CD4-positive, alpha-beta T cell (primary cell): ENCODE measurements at regions not wholly inside any gene's neighbourhood (a gene's known extent, or its start where the extent isn't known, plus 50 kb on each side); places are given as distances from the start of the nearest gene placed in this dataset.

Experiments
- ATAC-seq: fragments of 200-7000 bp; cut with Tn5 transposase; one replicate; pipeline ENCODE4 v1.10.0; 2022; ENCODE audit warnings: mild to moderate bottlenecking; ENCODE audit not compliant: poor library complexity
- CTCF ChIA-PET: fragments of 350-600 bp; sonication (Branson Sonifier 250); formaldehyde crosslinking; loops from one replicate; lab custom pipeline; 2021; ENCODE audit warnings: antibody characterized with exemption, inconsistent platforms; lab: Charles Lee
- POLR2A ChIA-PET: fragments of 350-600 bp; sonication (Branson Sonifier 250); formaldehyde crosslinking; loops from one replicate; lab custom pipeline; 2021; ENCODE audit warnings: antibody characterized with exemption, inconsistent platforms; lab: Charles Lee
- DNase-seq, 14 experiments: peaks; one replicate each; pipeline ENCODE4 v3.0.0-alpha.2; 2013 to 2020; ENCODE audit warnings: mixed read lengths in 2 of 14
- H3K27ac ChIP-seq, 2 donors: one replicate each; pipeline versions ENCODE4 v1.5.1 to v1.7.0; 2013; ENCODE audit warnings: low read length in 2 of 2, low read depth in 1 of 2, mild to moderate bottlenecking in 1 of 2
- H3K27me3 ChIP-seq, 2 experiments: 1 replicate in 1 of 2; 2 replicates in 1 of 2; pipeline versions ENCODE4 v1.6.1 to v1.7.0; 2013; ENCODE audit warnings: low read length in 2 of 2, control low read depth in 1 of 2, mild to moderate bottlenecking in 1 of 2, moderate library complexity in 1 of 2; ENCODE audit not compliant: insufficient read depth in 2 of 2, control insufficient read depth in 1 of 2
- H3K36me3 ChIP-seq: one replicate; pipeline ENCODE4 v1.6.1; 2013; ENCODE audit warnings: low read length, control low read depth; ENCODE audit not compliant: insufficient read depth
- H3K4me1 ChIP-seq: one replicate; pipeline ENCODE4 v1.6.1; 2013; ENCODE audit warnings: low read length, control low read depth; ENCODE audit not compliant: insufficient read depth
- H3K4me3 ChIP-seq: one replicate; pipeline ENCODE4 v1.5.1; 2013; ENCODE audit warnings: mild to moderate bottlenecking, low read length, moderate library complexity
- H3K9me3 ChIP-seq, 2 experiments: 1 replicate in 1 of 2; 2 replicates in 1 of 2; pipeline versions ENCODE4 v1.6.1 to v1.7.0; 2013; ENCODE audit warnings: low read length in 2 of 2, mild to moderate bottlenecking in 2 of 2, control low read depth in 1 of 2, moderate library complexity in 1 of 2; ENCODE audit not compliant: control insufficient read depth in 1 of 2, insufficient read depth in 1 of 2
- H3K27ac Mint-ChIP-seq: one replicate; pipeline ENCODE4 v1.8.0; 2020; ENCODE audit warnings: mixed read lengths
- H3K27me3 Mint-ChIP-seq: one replicate; pipeline ENCODE4 v1.8.0; 2021; ENCODE audit warnings: mixed read lengths
- H3K36me3 Mint-ChIP-seq: one replicate; pipeline ENCODE4 v1.8.0; 2021; ENCODE audit warnings: low read depth, mixed read lengths
- H3K4me1 Mint-ChIP-seq: one replicate; pipeline ENCODE4 v1.8.0; 2021; ENCODE audit warnings: low read depth, mixed read lengths
- H3K4me3 Mint-ChIP-seq: one replicate; pipeline ENCODE4 v1.8.0; 2020; ENCODE audit warnings: mild to moderate bottlenecking, mixed read lengths
- H3K9me3 Mint-ChIP-seq: one replicate; pipeline ENCODE4 v1.8.0; 2020; ENCODE audit warnings: mixed read lengths
- intact Hi-C, 2 experiments: fragments of 100-400 bp; cut with DNase I in 1 of 2; cut with micrococcal nuclease in 1 of 2; formaldehyde crosslinking; loops; one replicate each; pipeline versions ENCODE4 v1.15.1 to v1.9.0; 2023 to 2025; cut with DNase I, micrococcal nuclease
- TF ChIP-seq, protein P1 (sequence below): fragments of 200-600 bp; IDR thresholded peaks from one replicate; pipeline ENCODE4 v1.8.0; 2022; ENCODE audit warnings: antibody characterized with exemption, mild to moderate bottlenecking

DNA sequence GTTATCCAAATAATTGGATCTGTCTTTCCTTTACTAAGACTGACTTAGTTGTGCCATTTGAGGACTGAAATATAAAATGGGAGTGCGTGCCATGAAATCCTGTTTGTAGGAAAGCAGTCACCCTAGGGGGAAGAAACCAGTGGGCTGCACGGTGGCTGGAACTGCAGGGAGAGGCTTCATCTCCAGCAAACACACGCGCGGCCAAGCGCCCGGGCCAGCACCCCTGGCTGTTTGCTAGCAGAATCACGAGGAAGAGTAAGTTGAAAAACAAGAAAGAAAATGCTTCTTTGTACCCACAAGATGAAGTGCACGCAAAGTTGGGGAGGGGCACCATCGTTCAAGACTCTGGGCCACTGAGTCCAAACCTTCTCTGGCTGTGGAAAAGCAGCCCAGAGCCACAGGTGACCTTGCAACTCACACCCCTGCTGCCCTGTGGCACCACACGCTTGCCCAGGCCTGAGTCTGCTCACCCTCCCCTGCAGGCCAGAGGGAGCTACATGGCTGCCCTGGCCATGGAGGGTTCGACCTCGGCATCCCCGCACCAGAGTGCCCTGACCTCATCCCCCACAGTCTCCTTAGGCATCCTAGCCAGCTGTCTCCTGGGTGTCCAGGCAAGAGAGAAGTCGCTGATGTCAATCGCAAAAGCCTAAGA is 55.2 kb downstream of the IRX2 start:
- peaks cover 0 to 41% of the 10 kb centered on the region in 2 experiments for H3K9me3 ChIP-seq
- no peak overlapping the region for H3K27ac ChIP-seq
- H3K4me3 ChIP-seq = no peak overlapping the region
- no peaks in the 10 kb centered on the region for H3K27me3 Mint-ChIP-seq
- no peaks in the 10 kb centered on the region for H3K36me3 ChIP-seq
- intact Hi-C loops = no loop called here
- ATAC-seq = no peak
- no peak overlapping the region for H3K4me3 Mint-ChIP-seq
- TF ChIP-seq, protein P1, sequence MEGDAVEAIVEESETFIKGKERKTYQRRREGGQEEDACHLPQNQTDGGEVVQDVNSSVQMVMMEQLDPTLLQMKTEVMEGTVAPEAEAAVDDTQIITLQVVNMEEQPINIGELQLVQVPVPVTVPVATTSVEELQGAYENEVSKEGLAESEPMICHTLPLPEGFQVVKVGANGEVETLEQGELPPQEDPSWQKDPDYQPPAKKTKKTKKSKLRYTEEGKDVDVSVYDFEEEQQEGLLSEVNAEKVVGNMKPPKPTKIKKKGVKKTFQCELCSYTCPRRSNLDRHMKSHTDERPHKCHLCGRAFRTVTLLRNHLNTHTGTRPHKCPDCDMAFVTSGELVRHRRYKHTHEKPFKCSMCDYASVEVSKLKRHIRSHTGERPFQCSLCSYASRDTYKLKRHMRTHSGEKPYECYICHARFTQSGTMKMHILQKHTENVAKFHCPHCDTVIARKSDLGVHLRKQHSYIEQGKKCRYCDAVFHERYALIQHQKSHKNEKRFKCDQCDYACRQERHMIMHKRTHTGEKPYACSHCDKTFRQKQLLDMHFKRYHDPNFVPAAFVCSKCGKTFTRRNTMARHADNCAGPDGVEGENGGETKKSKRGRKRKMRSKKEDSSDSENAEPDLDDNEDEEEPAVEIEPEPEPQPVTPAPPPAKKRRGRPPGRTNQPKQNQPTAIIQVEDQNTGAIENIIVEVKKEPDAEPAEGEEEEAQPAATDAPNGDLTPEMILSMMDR = no peak
- no peaks in the 10 kb centered on the region for H3K27me3 ChIP-seq
- H3K27ac Mint-ChIP-seq = no peak overlapping the region
- H3K36me3 Mint-ChIP-seq = no peaks in the 10 kb centered on the region
- DNase-seq = no peak
- ChIA-PET POLR2A (no interaction called here), CTCF (no interaction called here)
- H3K4me1 ChIP-seq = no peaks in the 10 kb centered on the region
- H3K4me1 Mint-ChIP-seq = no peaks in the 10 kb centered on the region
- H3K9me3 Mint-ChIP-seq = no peaks in the 10 kb centered on the region

DNA sequence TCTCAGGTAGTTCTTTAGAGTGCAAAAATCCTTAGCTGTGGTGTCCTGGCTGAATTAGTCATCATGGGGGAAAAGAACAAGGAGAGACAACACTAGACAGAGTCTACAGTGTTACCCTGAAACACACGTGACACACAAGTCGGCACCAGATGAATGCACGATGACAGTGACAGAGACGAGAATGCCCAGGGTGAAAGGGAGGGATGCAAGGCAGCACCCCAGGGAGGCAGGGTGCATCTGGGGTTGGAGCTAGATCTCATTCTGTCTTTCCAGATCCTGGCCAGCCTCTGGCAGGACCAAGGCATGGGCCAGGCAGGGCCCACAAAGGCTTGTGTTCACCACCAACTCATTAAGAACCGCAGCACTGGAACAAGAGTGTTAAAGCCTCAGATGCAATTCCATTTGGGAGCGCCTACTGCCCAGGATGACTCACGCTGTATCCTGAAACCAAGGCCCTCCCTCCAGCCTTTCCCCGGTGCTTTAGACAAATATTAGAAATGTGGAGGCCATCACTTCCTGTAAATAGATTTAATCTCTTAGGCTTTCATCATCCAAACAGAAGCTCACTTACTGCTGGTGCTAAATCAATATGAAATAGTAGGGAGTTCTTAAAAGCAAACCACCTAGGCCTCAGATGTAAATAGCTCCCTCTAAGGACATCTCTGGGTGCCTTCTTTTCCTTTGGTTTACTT is 56.1 kb downstream of the IRX2 start:
- ChIA-PET CTCF (no interaction called here), POLR2A (no interaction called here)
- Mint-ChIP-seq H3K27ac (no peak overlapping the region), H3K36me3 (no peaks in the 10 kb centered on the region), H3K4me3 (no peak overlapping the region), H3K4me1 (no peaks in the 10 kb centered on the region), H3K9me3 (peaks cover 2% of the 10 kb centered on the region), H3K27me3 (no peaks in the 10 kb centered on the region)
- TF ChIP-seq, protein P1 = no peak
- no peak overlapping the region for H3K27ac ChIP-seq
- intact Hi-C loops = no loop called here
- ATAC-seq (no peak), DNase-seq (no peak)
- peaks cover 0 to 41% of the 10 kb centered on the region in 2 experiments for H3K9me3 ChIP-seq
- H3K4me3 ChIP-seq = no peak overlapping the region
- no peaks in the 10 kb centered on the region for H3K4me1 ChIP-seq
- no peaks in the 10 kb centered on the region for H3K36me3 ChIP-seq
- no peaks in the 10 kb centered on the region for H3K27me3 ChIP-seq

DNA sequence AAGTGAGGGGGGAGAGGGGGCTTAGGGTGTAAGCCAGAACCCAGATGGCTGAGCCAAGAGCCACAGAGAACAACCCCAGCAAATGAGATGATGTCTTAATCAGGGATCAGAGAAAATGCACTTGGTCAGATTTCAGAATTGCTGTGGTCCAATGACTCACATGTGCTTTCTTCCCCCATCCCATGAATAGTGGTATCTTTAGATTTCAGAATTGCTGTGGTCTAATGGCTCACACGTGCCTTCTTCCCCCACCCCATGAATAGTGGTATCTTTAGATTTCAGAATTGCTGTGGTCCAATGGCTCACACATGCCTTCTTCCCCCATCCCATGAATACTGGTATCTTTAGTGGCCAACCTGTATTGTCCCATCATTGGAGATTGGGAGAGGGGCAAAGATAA is 59.9 kb downstream of the IRX2 start:
- Histone ChIP-seq H3K27me3 (no peaks in the 10 kb centered on the region), H3K9me3 (peaks cover 0 to 31% of the 10 kb centered on the region in 2 experiments), H3K36me3 (no peaks in the 10 kb centered on the region), H3K27ac (no peak overlapping the region), H3K4me1 (no peaks in the 10 kb centered on the region), H3K4me3 (no peak overlapping the region)
- ATAC-seq (no peak), DNase-seq (no peak)
- Mint-ChIP-seq H3K27me3 (peaks cover 4% of the 10 kb centered on the region), H3K4me3 (no peak overlapping the region), H3K27ac (no peak overlapping the region), H3K4me1 (no peaks in the 10 kb centered on the region), H3K36me3 (no peaks in the 10 kb centered on the region), H3K9me3 (peaks cover 2% of the 10 kb centered on the region)
- intact Hi-C loops = no loop called here
- ChIA-PET POLR2A (no interaction called here), CTCF (no interaction called here)
- TF ChIP-seq, protein P1 = no peak
